Panc1 (cell line): ENCODE measurements at regions not wholly inside any gene's neighbourhood (a gene's known extent, or its start where the extent isn't known, plus 50 kb on each side); places are given as distances from the start of the nearest gene placed in this dataset.

ENCODE experiments used
- POLR2AphosphoS5 ChIP-seq: IDR thresholded peaks from 2 replicates; pipeline ENCODE4 v1.6.1; 2012; ENCODE audit warnings: mild to moderate bottlenecking, low read depth, low read length, moderate library complexity
- SIN3A ChIP-seq: IDR thresholded peaks from 2 replicates; pipeline ENCODE4 v1.6.1; 2012; ENCODE audit warnings: low read depth, mild to moderate bottlenecking, low read length, moderate library complexity, borderline replicate concordance; ENCODE audit not compliant: insufficient read depth
- TCF7L2 ChIP-seq: IDR thresholded peaks from 2 replicates; pipeline ENCODE4 v1.6.1; 2011; ENCODE audit warnings: mild to moderate bottlenecking, low read depth, low read length, inconsistent platforms
- TF ChIP-seq, protein P1 (sequence below): fragments of 450-650 bp; IDR thresholded peaks from 2 replicates; pipeline ENCODE4 v1.5.1; 2017; ENCODE audit warnings: mild to moderate bottlenecking

GRCh38 chr18:41058351-41059125, 896.5 kb upstream of the PIK3C3 start:
- TF ChIP-seq, protein P1, sequence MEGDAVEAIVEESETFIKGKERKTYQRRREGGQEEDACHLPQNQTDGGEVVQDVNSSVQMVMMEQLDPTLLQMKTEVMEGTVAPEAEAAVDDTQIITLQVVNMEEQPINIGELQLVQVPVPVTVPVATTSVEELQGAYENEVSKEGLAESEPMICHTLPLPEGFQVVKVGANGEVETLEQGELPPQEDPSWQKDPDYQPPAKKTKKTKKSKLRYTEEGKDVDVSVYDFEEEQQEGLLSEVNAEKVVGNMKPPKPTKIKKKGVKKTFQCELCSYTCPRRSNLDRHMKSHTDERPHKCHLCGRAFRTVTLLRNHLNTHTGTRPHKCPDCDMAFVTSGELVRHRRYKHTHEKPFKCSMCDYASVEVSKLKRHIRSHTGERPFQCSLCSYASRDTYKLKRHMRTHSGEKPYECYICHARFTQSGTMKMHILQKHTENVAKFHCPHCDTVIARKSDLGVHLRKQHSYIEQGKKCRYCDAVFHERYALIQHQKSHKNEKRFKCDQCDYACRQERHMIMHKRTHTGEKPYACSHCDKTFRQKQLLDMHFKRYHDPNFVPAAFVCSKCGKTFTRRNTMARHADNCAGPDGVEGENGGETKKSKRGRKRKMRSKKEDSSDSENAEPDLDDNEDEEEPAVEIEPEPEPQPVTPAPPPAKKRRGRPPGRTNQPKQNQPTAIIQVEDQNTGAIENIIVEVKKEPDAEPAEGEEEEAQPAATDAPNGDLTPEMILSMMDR, result no peak
- TF ChIP-seq TCF7L2, result no peak
- TF ChIP-seq POLR2AphosphoS5, result no peak
- no peak for TF ChIP-seq SIN3A
